ENCODE measurements at regions not wholly inside any gene's neighbourhood (a gene's known extent, or its start where the extent isn't known, plus 50 kb on each side); places are given as distances from the start of the nearest gene placed in this dataset.

DNA sequence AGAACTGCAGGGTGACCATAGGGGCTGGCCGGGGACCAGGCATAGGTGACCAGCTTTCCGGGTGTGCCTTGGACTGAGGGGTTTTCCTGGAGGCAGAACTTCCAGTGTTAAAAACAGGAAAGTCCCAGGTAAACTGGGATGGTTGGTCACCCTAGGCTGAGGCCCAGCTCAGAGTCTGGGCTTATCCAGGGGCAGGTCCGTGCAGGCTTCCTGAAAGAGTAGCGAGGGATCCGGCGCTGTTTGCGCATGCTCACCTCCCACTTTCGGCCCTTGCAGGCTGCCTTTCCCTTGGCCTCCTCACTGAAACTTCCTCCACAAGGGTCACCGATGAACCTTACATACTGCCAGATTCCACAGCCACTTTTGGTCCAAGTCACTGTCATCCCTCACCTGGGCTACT, 119.8 kb upstream of the PLET1 start:
- Histone ChIP-seq H4K5ac (ENCODE audit: low read depth, low read length) (no peak overlapping the region), H3K4me3 (ENCODE audit: insufficient read depth, low read depth, low read length) (no peak overlapping the region), H4K20me1 (ENCODE audit: insufficient read depth, low read length) (no peaks in the 10 kb centered on the region), H3K27me3 (ENCODE audit: control insufficient read depth, insufficient read depth, low read length) (no peaks in the 10 kb centered on the region; the same call in 1 of the 2 replicates), H3K9ac (ENCODE audit: low read depth, low read length) (no peak overlapping the region), H3K27ac (ENCODE audit: insufficient read depth, low read length) (no peak overlapping the region), H4K91ac (ENCODE audit: insufficient read depth, low read depth, low read length) (no peak overlapping the region), H2AFZ (replicated peaks; ENCODE audit: low read length, poor library complexity) (peak overlapping the region; percentile 21), H2BK5ac (ENCODE audit: low read depth, low read length, poor library complexity, severe bottlenecking) (no peak overlapping the region), H4K8ac (ENCODE audit: low read depth in 2 of 2, low read length in 2 of 2) (no peak overlapping the region), H3K56ac (ENCODE audit: extremely low read depth, insufficient read depth, low read length) (no peak overlapping the region), H3K4me1 (ENCODE audit: control insufficient read depth, insufficient read depth, low read length) (no peaks in the 10 kb centered on the region), H3K4me2 (ENCODE audit: low read depth, low read length) (no peak overlapping the region), H2AK9ac (replicated peaks; ENCODE audit: low read depth, low read length, poor library complexity) (no peak overlapping the region), H2AK5ac (ENCODE audit: low read depth, low read length) (no peak overlapping the region), H3K14ac (replicated peaks; ENCODE audit: low read depth, low read length) (no peak overlapping the region), H3K4ac (ENCODE audit: low read depth, low read length) (no peak overlapping the region), H3K9me3 (ENCODE audit: control insufficient read depth, insufficient read depth, low read length) (no peaks in the 10 kb centered on the region), H3K23ac (ENCODE audit: low read depth, low read length) (no peak overlapping the region), H2BK20ac (ENCODE audit: low read depth, low read length) (no peak overlapping the region), H3K9me1 (ENCODE audit: insufficient read depth, low read length) (no peaks in the 10 kb centered on the region), H3K36me3 (ENCODE audit: control insufficient read depth, insufficient read depth, low read length) (no peaks in the 10 kb centered on the region), H2BK15ac (ENCODE audit: low read depth, low read length) (no peak overlapping the region), H3K18ac (ENCODE audit: low read depth, low read length) (no peak overlapping the region), H2BK120ac (ENCODE audit: low read depth, low read length) (no peak overlapping the region), H3K79me1 (ENCODE audit: low read depth in 1 of 2, low read length in 2 of 2) (no peaks in the 10 kb centered on the region)
- DNase-seq = no peak
- CTCF ChIA-PET = no interaction called here
- in situ Hi-C loops (cut with MboI; ENCODE audit: low sequenced_read_pairs) (no loop called here), dilution Hi-C loops (cut with HindIII; ENCODE audit: low sequenced_read_pairs, unreplicated experiment) (no loop called here), intact Hi-C loops (cut with micrococcal nuclease) (no loop called here)
- POLR2A ChIA-PET (ENCODE audit: unreplicated experiment) = no interaction called here
- ATAC-seq (ENCODE audit: low read depth) = no peak
- 95% methylated on average over 6 of the region's 9 CpGs; no CpG with 5 or more reads in 1 of the 2 experiments for WGBS, 2 experiments (ENCODE audit: extremely low coverage in 2 of 2, insufficient read length in 1 of 2)
- no TSS peak for BruUV-seq (replicated peaks)
- TF ChIP-seq BHLHE40 (IDR thresholded peaks at IDR 0.05; ENCODE audit: low read depth, low read length) = no peak
- no peak for TF ChIP-seq CHD1 (IDR thresholded peaks at IDR 0.05; ENCODE audit: low read depth, low read length)
